KMS-11 (cell line): ENCODE measurements at regions not wholly inside any gene's neighbourhood (a gene's known extent, or its start where the extent isn't known, plus 50 kb on each side); places are given as distances from the start of the nearest gene placed in this dataset.
"Not testable (repeated sequence)": the region's sequence is repeated elsewhere in the genome, so short reads cannot be mapped to it uniquely, and the experiment has no call there.

ENCODE experiments used
- H2AFZ ChIP-seq: fragments of 200-600 bp; sonication (generic); 2 replicates; pipeline ENCODE4 v1.6.1; 2016; ENCODE audit warnings: antibody characterized with exemption, mixed run types, low read depth
- H3K27ac ChIP-seq: fragments of 200-600 bp; sonication (generic); 2 replicates; pipeline ENCODE4 v1.6.1; 2016; ENCODE audit warnings: mild to moderate bottlenecking, mixed run types
- H3K27me3 ChIP-seq: fragments of 200-600 bp; sonication (generic); 2 replicates; pipeline ENCODE4 v1.6.1; 2017; ENCODE audit warnings: mild to moderate bottlenecking, low read depth, mixed run types, moderate library complexity; ENCODE audit not compliant: insufficient read depth
- H3K36me3 ChIP-seq: fragments of 200-600 bp; sonication (generic); 2 replicates; pipeline ENCODE4 v1.6.1; 2017; ENCODE audit warnings: mild to moderate bottlenecking, mixed run types; ENCODE audit not compliant: insufficient read depth
- H3K4me1 ChIP-seq: fragments of 200-600 bp; sonication (generic); 2 replicates; pipeline ENCODE4 v1.6.1; 2016; ENCODE audit warnings: mild to moderate bottlenecking, low read depth, mixed run types; ENCODE audit not compliant: poor library complexity, severe bottlenecking
- H3K4me2 ChIP-seq: fragments of 200-600 bp; sonication (generic); 2 replicates; pipeline ENCODE4 v1.7.0; 2016; ENCODE audit warnings: mild to moderate bottlenecking, mixed run types
- H3K4me3 ChIP-seq: fragments of 200-600 bp; sonication (generic); IDR thresholded peaks from 2 replicates; pipeline ENCODE4 v1.6.1; 2017; ENCODE audit warnings: low read depth, low read length, mixed read lengths; ENCODE audit not compliant: insufficient read depth
- H3K79me2 ChIP-seq: fragments of 200-600 bp; sonication (generic); 2 replicates; pipeline ENCODE4 v1.6.1; 2016; ENCODE audit warnings: low read depth, mixed run types; ENCODE audit not compliant: insufficient read depth
- H3K9ac ChIP-seq: fragments of 200-600 bp; sonication (generic); 2 replicates; pipeline ENCODE4 v1.6.1; 2016; ENCODE audit warnings: mild to moderate bottlenecking, mixed run types
- H4K20me1 ChIP-seq: fragments of 200-600 bp; sonication (generic); 2 replicates; pipeline ENCODE4 v1.6.1; 2016; ENCODE audit warnings: mild to moderate bottlenecking, mixed run types; ENCODE audit not compliant: insufficient read depth
- TF ChIP-seq, protein P1 (sequence below): fragments of 200-600 bp; sonication (generic); conservative IDR thresholded peaks from 2 replicates; pipeline ENCODE4 v1.6.1; 2017; ENCODE audit warnings: low read depth, mild to moderate bottlenecking, antibody characterized with exemption, low read length, moderate library complexity, mixed read lengths

DNA sequence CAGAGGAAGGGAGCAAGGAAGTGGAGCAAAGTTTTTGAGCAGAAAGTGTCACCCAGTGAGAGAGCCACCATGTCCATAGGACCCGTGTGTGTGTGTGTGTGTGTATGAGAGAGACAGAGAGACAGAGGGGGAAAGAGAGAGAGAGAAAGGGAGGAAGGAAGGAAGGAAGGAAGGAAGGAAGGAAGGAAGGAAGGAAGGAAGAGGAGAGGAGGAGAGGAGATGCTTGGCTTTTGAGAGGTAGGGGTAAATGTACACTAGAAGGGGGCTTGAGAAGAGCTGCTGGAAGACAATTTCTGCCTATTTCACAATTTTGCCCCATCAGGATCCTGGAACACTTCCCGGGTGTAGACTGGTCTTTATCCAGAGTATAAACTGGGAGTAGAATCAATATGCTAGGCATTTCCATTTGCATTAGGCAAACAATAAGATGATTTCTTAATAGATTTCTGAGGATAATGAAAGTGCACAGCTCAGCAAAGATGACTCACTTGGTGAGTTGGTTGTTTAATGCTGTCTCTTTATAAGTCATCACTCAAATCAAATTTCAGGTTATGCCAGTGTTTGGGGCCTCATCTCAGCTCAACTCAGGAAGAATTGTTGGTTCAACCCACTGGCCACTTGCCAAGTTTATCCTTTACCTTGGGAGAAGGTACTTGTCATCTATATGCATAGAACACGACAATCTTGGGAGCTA, 70.0 kb upstream of the FAM13C start:
- H3K9ac ChIP-seq = no peak overlapping the region
- H3K27me3 ChIP-seq = no peaks in the 10 kb centered on the region
- H3K79me2 ChIP-seq = no peaks in the 10 kb centered on the region
- H3K4me2 ChIP-seq = no peak overlapping the region
- H3K27ac ChIP-seq = no peak overlapping the region
- no peak overlapping the region for H2AFZ ChIP-seq
- TF ChIP-seq, protein P1, sequence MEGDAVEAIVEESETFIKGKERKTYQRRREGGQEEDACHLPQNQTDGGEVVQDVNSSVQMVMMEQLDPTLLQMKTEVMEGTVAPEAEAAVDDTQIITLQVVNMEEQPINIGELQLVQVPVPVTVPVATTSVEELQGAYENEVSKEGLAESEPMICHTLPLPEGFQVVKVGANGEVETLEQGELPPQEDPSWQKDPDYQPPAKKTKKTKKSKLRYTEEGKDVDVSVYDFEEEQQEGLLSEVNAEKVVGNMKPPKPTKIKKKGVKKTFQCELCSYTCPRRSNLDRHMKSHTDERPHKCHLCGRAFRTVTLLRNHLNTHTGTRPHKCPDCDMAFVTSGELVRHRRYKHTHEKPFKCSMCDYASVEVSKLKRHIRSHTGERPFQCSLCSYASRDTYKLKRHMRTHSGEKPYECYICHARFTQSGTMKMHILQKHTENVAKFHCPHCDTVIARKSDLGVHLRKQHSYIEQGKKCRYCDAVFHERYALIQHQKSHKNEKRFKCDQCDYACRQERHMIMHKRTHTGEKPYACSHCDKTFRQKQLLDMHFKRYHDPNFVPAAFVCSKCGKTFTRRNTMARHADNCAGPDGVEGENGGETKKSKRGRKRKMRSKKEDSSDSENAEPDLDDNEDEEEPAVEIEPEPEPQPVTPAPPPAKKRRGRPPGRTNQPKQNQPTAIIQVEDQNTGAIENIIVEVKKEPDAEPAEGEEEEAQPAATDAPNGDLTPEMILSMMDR = no peak
- no peak overlapping the region for H3K4me3 ChIP-seq
- H3K4me1 ChIP-seq = no peaks in the 10 kb centered on the region
- no peaks in the 10 kb centered on the region for H3K36me3 ChIP-seq
- H4K20me1 ChIP-seq = no peaks in the 10 kb centered on the region

DNA sequence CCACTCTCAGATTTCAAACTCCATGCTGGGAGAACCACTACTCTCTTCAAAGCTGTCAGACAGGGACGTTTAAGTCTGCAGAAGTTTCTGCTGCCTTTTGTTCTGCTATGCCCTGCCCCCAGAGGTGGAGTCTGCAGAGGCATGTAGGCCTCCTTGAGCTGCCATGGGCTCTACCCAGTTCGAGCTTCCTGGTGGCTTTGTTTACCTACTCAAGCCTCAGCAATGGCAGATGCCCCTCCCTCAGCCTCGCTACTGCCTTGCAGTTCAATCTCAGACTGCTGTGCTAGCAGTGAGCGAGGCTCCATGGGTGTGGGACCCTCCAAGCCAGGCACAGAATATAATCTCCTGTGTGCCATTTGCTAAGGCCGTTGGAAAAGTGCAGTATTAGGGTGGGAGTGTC, 51.4 kb upstream of the FAM13C start:
- not testable (repeated sequence) for H3K4me1 ChIP-seq, H3K36me3 ChIP-seq, H3K27ac ChIP-seq, H3K79me2 ChIP-seq, H3K9ac ChIP-seq, H3K4me3 ChIP-seq, H2AFZ ChIP-seq, H4K20me1 ChIP-seq, H3K4me2 ChIP-seq, H3K27me3 ChIP-seq
